Breast epithelium (tissue), 3 donors: ENCODE measurements at regions not wholly inside any gene's neighbourhood (a gene's known extent, or its start where the extent isn't known, plus 50 kb on each side); places are given as distances from the start of the nearest gene placed in this dataset.

Source experiments
- POLR2A ChIP-seq: fragments of 450-650 bp; IDR thresholded peaks from one replicate; pipeline ENCODE4 v1.6.1; 2016; ENCODE audit warnings: antibody characterized with exemption, mild to moderate bottlenecking, moderate library complexity
- POLR2AphosphoS5 ChIP-seq, 3 donors: sonication (generic); formaldehyde crosslinking; IDR thresholded peaks; one replicate each; pipeline ENCODE4 v1.6.1; 2017; ENCODE audit warnings: antibody characterized with exemption in 3 of 3
- TF ChIP-seq, protein P1 (sequence below), 3 donors: fragments of 450-650 bp; IDR thresholded peaks; one replicate each; pipeline ENCODE4 v1.5.1; 2016 to 2017; ENCODE audit warnings: antibody characterized with exemption in 3 of 3, mild to moderate bottlenecking in 3 of 3, moderate library complexity in 3 of 3

DNA sequence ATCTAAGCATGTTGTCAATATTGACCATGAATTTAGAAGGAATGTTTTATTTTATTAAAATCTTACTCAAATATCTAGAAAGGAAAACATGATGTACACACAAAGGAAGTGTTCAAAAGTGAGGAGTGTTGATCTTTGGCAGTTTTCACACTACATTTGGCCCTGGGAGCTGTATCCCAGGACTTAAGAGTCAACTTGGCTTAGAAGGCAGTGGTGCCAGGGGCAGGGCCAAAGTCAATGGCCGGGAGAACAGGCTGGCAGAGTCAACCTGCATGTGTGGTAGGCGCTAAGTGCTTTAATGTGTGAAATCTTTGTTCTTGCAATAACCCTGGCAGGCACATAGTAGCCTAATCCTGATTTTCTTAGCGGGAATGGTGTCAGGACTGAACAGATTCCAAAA lies 228.4 kb downstream of the TENT4A start:
- TF ChIP-seq POLR2A (no peak), POLR2AphosphoS5 (IDR thresholded peaks at IDR 0.05) (no peak)
- TF ChIP-seq, protein P1, sequence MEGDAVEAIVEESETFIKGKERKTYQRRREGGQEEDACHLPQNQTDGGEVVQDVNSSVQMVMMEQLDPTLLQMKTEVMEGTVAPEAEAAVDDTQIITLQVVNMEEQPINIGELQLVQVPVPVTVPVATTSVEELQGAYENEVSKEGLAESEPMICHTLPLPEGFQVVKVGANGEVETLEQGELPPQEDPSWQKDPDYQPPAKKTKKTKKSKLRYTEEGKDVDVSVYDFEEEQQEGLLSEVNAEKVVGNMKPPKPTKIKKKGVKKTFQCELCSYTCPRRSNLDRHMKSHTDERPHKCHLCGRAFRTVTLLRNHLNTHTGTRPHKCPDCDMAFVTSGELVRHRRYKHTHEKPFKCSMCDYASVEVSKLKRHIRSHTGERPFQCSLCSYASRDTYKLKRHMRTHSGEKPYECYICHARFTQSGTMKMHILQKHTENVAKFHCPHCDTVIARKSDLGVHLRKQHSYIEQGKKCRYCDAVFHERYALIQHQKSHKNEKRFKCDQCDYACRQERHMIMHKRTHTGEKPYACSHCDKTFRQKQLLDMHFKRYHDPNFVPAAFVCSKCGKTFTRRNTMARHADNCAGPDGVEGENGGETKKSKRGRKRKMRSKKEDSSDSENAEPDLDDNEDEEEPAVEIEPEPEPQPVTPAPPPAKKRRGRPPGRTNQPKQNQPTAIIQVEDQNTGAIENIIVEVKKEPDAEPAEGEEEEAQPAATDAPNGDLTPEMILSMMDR (IDR thresholded peaks at IDR 0.05), result no peak
